ENCODE measurements at regions not wholly inside any gene's neighbourhood (a gene's known extent, or its start where the extent isn't known, plus 50 kb on each side); places are given as distances from the start of the nearest gene placed in this dataset.

DNA sequence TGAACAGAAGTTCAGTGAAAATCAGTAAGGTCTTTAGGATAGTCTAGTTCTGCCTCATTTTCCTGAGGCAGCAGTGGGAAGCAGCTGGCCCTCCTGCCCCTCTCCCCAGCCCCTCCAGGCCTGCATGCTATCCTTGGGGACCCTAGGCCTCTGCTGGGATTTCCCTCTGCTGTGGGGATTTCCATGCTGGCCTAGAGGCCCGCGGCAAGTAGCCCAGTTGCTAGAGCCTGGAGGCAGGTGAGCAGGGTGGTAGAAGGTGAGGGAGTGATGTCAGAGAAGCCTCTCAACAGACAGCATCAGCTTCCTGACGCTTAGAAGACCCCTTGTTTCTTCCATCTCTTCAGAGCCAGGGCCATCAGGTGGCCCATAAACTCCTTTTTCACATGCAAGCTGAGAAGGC, 305.8 kb upstream of the THBS1 start:
- TF ChIP-seq ZNF274 (IDR thresholded peaks at IDR 0.05; ENCODE audit: low read depth, low read length): no peak
- no peak overlapping the region for H3K4me3 ChIP-seq (ENCODE audit: low read length)

DNA sequence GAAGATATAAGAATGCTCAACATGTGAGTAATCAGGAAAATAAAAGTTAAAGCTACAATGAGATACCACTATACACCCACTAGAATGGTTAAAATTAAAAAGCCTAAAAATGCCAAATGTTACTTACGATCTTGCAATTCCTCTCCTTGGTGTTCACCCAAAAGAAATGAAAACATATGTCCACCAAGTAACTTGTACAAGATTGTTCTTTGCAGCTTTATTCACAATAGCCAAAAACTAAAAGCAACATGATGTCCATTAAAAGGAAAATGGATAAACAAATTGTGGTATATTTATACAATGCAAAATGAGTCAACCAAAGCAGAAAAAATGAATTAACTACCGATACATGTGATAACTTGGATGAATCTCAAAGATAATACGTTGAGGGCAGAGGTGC, 301.6 kb upstream of the THBS1 start:
- no peak overlapping the region for H3K4me3 ChIP-seq (ENCODE audit: low read length)
- no peak for TF ChIP-seq ZNF274 (IDR thresholded peaks at IDR 0.05; ENCODE audit: low read depth, low read length)

DNA sequence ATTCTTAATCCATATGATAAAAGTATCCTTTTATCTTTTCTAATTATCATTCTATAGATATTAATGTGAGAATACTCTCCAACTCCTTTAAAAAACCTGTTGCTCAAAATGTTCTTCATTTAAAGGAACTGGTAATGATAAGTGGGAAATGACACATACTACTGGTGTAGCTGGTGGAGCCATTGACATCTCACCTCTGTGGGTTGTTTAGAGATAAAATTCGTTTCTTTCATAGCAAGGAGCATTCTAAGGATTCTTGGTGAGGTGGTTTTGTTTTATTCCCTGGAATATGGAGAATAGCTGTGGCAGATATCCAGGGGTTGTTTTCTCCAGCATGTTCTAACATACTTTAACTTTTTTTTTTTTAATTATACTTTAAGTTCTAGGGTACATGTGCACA, 299.8 kb upstream of the THBS1 start:
- no peak overlapping the region for H3K4me3 ChIP-seq (ENCODE audit: low read length)
- no peak for TF ChIP-seq ZNF274 (IDR thresholded peaks at IDR 0.05; ENCODE audit: low read depth, low read length)

DNA sequence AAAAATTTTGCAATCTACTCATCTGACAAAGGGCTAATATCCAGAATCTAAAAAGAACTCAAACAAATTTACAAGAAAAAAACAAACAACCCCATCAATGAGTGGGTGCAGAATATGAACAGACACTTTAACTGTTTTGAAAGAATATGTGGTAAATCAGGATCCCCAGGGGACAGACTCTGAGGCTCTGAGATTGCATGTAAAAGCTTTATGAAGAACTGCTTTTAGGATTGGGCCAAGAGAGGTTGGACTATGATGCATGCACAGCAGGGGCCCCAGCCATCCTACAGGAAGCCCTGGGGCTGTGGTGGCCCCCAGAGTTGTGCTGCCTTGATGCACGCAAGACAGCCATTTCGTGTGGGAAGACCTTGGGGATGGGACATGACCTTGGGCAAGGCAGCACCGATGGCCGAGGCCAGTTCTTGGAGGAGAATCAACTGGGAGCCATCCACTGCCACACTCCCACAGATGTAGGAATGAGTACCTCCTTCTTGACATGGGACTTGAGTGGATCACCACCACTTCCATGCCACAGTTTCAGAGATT, 298.1 kb upstream of the THBS1 start:
- H3K4me3 ChIP-seq (ENCODE audit: low read length): no peak overlapping the region
- TF ChIP-seq ZNF274 (IDR thresholded peaks at IDR 0.05; ENCODE audit: low read depth, low read length): no peak

DNA sequence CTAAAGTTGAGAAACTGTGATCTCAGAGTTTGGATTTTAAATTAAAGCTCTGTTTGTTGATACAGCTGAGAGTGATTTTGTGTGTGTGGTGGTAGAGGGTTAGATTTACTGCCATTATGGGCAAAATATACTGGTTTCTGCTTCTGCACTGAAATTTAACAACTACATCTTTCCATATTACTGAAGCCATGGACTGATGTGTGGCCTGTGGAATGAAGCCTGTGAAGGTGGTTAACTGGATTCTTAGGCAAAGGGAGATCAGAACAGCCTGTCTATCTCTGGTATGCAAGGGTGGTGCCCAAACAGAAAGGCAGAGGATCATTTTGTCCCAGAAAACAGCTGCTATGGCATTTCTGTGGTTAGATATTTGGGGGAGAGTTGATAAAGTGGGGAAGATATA, 297.3 kb upstream of the THBS1 start:
- no peak overlapping the region for H3K4me3 ChIP-seq (ENCODE audit: low read length)
- TF ChIP-seq ZNF274 (IDR thresholded peaks at IDR 0.05; ENCODE audit: low read depth, low read length): no peak

DNA sequence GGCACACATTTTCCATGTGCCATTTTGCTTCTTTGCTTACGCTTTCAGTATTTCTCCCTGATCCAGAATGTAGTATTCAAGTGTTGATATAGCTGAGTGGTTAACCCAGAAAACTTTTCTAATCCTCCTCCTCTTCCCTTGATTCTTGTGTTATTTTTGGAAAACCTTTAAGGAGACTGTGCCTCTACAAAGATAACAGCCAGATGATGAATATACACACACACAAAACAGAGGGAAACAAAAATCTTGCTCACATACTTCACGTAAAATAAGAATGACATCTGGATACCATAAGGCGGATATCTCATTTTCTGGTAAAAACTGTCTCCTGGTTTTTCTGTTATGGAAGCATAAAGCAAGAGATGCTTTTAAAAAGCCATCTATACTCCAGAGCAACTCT, 295.8 kb upstream of the THBS1 start:
- no peak overlapping the region for H3K4me3 ChIP-seq (ENCODE audit: low read length)
- TF ChIP-seq ZNF274 (IDR thresholded peaks at IDR 0.05; ENCODE audit: low read depth, low read length): no peak

DNA sequence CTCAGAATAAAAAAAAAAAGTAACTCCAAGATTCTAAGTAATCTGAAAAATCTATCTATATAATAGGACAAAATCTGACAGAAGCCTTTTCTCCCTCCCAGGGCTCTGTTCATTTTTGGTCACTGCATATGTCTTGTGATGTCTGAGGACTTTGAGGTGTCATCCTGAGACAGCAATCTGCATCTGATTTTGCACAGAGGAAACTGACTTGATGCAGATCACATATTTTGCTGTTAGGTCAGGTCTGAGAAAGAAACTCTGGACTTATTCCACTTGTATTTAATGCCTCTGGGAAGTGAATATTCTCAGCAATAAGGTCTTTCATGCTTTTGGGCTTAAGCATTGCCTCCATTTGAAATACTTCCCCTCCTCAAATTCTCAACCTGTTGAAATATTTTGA, 295.2 kb upstream of the THBS1 start:
- H3K4me3 ChIP-seq (ENCODE audit: low read length): no peak overlapping the region
- TF ChIP-seq ZNF274 (IDR thresholded peaks at IDR 0.05; ENCODE audit: low read depth, low read length): no peak

DNA sequence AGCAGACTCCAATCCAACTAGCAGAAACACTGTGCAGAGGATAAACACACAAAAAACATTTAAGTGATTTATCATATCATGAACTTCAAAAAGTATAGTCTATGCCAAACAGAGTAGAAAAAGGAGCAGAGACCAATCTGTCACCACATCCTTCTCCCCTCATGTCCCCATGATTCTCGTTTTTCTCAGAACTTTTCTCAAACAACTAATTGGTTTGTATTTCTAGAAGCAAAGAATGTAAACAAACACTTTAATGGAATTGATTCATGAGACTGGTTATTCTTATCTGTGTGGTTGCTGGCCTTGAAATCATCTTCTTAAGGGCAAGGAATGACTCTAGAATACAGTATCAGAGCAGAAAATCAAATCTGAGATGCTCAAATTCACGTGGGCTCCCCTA, 294.2 kb upstream of the THBS1 start:
- TF ChIP-seq ZNF274 (IDR thresholded peaks at IDR 0.05; ENCODE audit: low read depth, low read length): no peak
- H3K4me3 ChIP-seq (ENCODE audit: low read length): no peak overlapping the region

DNA sequence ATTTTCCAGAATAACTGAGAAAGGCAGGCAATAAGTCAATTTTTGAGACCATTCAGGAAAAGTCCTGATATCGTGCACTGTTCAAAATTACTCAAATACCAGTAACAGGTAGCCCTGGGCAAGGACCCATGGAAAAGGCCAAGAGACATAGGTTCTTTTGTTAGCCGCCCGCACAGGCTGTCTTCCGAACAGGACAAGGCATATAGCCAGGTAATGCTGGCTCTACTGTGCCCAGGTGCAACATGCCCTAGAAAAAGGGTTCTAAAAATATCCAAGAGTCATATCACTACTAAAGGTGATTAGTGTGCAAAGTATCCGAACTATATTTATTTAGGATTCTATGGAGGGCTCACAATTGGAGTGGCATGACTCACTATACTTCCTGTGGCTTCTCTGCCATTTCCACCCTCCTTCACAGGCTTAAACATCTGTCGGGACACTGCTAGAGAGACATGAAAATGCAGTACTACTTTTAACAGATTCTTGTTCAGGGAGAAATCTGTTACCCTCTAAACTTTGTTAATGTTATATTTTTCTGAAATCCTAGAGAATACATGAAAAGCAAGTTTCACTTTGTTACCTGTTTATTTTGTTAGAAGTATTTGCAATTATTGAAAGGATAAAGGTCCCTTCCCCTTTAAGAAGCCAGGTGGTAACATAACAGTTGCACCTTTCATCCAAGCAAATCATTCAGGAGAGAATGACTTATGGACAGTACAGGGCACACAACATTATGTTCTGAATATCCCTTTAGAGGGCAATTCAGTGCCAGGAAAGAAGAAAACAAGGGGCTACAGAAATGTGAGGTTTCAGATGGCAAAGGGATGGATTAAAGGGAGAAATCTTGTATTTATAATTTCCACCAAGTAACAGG, 293.3 kb upstream of the THBS1 start:
- H3K4me3 ChIP-seq (ENCODE audit: low read length): no peak overlapping the region
- no peak for TF ChIP-seq ZNF274 (IDR thresholded peaks at IDR 0.05; ENCODE audit: low read depth, low read length)

DNA sequence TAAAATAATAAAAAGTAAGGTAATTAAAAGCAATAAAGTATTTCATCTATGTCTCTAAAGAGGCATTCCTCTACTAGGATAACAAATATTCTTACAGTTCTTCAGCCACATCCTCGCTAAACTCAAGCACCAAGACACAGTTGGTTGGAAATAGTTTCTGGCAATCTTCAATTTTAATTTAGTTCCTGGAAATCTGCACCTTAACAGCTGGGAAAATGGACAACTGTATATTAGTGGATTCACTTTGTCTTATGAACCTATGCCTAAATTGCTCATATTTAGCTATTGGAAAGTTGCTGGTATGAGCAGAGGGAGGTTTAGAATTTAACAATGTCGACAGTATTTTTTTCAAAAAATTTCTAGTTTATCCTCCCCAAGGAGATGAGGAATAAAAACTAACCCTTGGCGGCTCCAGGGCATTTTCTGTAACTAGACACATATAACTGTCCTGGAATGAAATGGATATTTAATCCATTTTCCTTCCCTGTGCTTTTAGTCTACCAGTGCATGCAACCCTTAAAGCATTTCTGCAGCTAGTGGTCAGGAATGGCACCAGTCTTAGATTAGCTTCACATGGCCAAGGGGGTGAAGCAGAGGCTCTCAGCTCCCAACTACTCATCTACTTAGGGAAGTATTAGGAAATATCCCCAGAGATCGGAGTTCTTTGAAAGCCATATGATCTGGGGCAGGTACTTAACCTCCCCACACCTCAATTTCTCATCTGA, 290.0 kb upstream of the THBS1 start:
- TF ChIP-seq ZNF274 (IDR thresholded peaks at IDR 0.05; ENCODE audit: low read depth, low read length): no peak
- no peak overlapping the region for H3K4me3 ChIP-seq (ENCODE audit: low read length)

DNA sequence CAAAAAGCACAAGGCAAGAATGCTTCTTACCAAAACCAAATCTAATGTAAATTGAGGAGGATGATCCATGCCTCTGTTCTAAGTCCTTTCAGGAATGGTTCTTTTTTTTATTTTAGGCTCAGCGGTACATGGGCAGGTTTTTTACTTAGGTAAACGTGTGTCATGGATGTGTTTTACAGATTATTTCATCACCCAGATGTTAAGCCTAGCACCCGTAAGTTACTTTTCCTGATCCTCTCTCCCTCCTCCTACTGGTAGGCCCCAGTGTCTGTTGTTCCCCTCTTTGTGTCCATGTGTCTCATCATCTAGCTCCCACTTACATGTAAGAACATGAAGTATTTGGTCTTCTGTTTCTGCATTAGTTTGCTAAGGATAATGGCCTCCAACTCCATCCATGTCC, 289.2 kb upstream of the THBS1 start:
- H3K4me3 ChIP-seq (ENCODE audit: low read length): no peak overlapping the region
- TF ChIP-seq ZNF274 (IDR thresholded peaks at IDR 0.05; ENCODE audit: low read depth, low read length): no peak

DNA sequence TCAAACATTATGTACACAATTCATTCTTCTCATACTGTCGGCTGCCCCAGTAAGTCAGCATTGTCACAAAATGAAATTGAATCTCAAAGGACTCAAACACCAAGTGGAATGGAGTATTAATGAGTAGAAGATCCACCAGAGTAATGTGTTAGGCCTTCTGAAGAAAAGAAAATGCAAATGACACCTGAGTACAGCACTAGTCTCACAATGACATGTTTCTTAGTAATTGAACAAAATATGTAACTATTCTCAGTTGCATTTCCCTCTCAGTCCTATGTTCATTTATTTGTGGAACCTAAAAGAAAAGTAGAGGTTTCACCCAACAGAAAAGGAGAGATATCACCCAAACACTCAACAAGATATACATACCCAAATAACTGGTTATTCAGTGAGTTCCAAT, 283.9 kb upstream of the THBS1 start:
- no peak overlapping the region for H3K4me3 ChIP-seq (ENCODE audit: low read length)
- no peak for TF ChIP-seq ZNF274 (IDR thresholded peaks at IDR 0.05; ENCODE audit: low read depth, low read length)

DNA sequence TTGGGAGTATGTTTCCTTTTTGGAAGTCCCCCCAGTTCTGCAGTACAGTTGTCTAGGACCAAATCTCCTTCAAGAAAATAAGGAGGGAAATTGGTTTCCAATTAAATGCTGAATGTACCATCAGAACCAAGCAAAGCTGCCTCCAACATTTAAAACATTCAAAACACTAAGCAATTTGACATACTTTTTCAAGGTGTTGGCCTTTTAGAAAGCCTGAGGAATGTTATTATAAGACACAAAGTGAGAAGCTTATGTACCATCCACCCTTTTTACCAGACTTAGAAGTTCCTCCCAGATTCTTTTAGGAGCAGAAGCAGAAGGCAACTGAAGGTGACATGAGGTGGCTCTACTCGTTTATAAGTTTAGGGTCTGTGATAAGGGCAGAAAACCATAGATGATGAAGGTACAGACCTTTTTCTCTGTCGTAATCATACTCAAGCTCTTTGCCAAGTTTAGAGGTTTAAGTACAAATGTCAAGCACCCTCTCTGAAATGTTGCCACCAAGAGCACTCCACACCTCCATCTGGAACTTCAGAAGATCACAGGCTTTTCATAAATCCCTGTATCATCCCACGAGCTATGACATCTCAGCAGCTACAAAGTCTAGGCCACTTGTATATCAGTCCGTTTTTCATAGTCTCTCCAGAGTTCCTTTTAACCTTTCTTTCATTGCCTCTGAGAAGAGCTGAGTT, 282.5 kb upstream of the THBS1 start:
- TF ChIP-seq ZNF274 (IDR thresholded peaks at IDR 0.05; ENCODE audit: low read depth, low read length): no peak
- H3K4me3 ChIP-seq (ENCODE audit: low read length): no peak overlapping the region

DNA sequence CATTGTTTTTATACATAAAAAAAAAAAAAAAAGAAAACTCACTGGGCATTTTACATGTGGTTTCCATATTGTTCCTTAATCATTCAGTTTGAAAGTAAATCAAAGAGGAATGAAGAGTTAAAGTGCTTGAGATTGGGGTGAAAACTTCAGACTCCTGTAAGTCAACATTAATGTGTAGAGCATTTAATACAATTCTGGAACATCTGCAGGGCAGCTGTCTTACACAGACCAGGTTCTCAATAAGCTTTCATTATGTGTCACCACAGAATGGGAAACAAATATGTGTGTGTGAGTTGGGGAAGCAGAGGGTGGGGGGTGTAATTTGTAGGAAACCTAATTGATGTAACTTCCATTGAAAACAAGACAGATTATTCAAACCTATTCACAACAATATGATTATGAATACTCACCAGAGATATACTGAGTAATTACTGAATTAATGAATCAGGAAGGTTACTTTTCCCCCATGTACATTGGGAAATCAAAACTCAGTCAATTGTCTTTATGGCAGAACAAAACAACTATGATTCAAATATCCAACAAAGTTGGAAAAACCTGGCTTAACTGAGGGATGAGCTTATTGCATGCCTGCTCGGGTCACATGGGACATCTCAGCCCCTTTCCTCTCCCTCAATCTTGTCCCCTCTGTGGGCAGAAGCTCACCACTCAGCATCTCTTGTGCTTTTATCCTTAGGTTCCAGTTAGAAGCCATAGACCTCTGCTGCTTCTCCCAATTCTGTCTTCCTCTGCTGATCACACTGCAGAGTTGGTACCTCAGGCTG, 281.2 kb upstream of the THBS1 start:
- TF ChIP-seq ZNF274 (IDR thresholded peaks at IDR 0.05; ENCODE audit: low read depth, low read length): no peak
- H3K4me3 ChIP-seq (ENCODE audit: low read length): no peak overlapping the region
